GM13977 (cell line): ENCODE measurements at regions not wholly inside any gene's neighbourhood (a gene's known extent, or its start where the extent isn't known, plus 50 kb on each side); places are given as distances from the start of the nearest gene placed in this dataset.

ENCODE experiments used
- DNase-seq: peaks from one replicate; pipeline ENCODE4 v3.0.0; 2012; ENCODE audit warnings: low spot score
- in situ Hi-C: fragments of 300-500 bp; cut with MboI; formaldehyde crosslinking; loops from one replicate; pipeline ENCODE4 v1.12.0; 2022; ENCODE audit warnings: low sequenced_read_pairs, low pct_unique_long_range_greater_than_20kb, mixed read lengths, inconsistent platforms; ENCODE audit not compliant: unreplicated experiment
- TF ChIP-seq, protein P1 (sequence below): IDR thresholded peaks from 2 replicates; pipeline ENCODE4 v1.5.1; 2012; ENCODE audit warnings: mild to moderate bottlenecking, control low read depth; ENCODE audit not compliant: insufficient read depth; ENCODE audit errors: extremely low read depth, missing control alignments

- in situ Hi-C loops = no loop called here
- TF ChIP-seq, protein P1, sequence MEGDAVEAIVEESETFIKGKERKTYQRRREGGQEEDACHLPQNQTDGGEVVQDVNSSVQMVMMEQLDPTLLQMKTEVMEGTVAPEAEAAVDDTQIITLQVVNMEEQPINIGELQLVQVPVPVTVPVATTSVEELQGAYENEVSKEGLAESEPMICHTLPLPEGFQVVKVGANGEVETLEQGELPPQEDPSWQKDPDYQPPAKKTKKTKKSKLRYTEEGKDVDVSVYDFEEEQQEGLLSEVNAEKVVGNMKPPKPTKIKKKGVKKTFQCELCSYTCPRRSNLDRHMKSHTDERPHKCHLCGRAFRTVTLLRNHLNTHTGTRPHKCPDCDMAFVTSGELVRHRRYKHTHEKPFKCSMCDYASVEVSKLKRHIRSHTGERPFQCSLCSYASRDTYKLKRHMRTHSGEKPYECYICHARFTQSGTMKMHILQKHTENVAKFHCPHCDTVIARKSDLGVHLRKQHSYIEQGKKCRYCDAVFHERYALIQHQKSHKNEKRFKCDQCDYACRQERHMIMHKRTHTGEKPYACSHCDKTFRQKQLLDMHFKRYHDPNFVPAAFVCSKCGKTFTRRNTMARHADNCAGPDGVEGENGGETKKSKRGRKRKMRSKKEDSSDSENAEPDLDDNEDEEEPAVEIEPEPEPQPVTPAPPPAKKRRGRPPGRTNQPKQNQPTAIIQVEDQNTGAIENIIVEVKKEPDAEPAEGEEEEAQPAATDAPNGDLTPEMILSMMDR = no peak
- DNase-seq = no peak
These were observed 102.2 kb downstream of the SNX18 start for GRCh38 chr5:54619731-54620130.

DNA sequence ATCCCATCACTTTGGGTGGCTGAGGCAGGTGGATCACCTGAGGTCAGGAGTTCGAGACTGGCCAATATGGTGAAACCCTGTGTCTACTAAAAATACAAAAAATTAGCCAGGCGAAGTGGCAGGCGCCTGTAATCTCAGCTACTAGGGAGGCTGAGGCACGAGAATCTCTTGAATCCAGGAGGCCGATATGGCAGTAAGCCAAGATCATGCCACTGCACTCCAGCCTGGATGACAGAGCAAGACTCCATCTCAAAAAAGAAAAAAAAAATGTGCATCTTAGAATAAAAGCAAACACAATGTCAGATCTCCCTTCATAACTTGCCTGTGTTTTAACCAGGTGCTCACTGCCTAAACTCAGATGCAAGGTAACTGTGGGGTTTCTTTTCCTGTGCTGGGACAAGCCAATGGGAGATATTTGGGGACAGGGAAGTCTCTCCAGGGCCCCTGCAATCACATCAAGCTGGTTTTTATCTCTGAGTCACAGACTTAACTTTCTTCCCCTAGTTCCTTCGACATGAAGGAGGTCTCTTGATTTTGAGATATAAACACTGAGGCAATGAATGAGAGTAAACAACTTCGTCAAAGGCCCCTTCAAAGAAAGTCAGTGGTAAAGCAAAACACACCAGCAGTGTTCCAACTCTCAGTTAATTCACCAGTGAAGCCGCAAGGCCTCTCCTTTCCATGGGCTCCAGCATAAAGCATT lies 99.1 kb downstream of the SNX18 start:
- DNase-seq = no peak
- TF ChIP-seq, protein P1 = no peak
- in situ Hi-C loops = no loop called here

- TF ChIP-seq, protein P1 = no peak
- no peak for DNase-seq
- in situ Hi-C loops = no loop called here
These were observed 98.5 kb downstream of the SNX18 start for GRCh38 chr5:54616031-54616430.

DNA sequence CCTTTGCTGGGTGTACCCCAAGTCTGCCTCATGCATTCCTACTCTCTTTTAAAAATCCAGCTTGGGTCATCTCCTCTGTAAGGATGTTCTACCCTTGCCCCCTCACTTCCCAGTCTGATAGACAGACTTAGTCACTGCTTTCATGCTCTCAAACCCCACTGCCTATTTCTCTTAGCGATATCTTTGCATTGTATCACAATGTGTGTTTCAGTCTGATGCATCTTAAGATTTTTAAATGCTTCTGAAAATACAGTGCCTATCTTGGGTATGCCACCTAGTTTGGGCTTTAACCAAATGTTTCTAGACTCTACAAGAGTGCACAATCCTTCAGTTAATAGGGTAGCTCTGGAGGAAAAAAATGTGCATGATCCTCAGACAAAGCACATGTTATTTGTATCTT lies 97.8 kb downstream of the SNX18 start:
- in situ Hi-C loops = no loop called here
- TF ChIP-seq, protein P1 = no peak
- DNase-seq = no peak

DNA sequence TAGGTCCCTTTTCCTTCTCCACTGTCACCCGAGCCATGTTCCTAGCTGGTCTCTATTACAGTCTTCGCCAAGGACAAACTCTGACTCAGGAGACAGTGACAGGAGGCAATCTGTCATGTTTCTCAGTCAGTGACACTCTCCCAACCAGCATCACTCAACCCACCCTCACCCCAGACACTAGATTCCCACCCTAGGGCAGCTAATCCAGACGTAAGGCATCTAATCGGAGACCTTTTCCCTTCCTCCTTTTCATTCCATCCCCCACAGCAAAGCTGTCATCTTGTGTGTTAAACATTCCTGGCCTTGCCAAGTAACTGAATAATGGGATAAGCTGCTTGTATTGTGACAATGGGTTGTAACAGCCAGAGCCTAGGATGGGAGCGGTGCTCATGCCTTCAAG lies 95.2 kb downstream of the SNX18 start:
- DNase-seq = no peak
- in situ Hi-C loops = no loop called here
- TF ChIP-seq, protein P1 = no peak

- in situ Hi-C loops = no loop called here
- TF ChIP-seq, protein P1 = no peak
- DNase-seq = no peak
These were observed 93.9 kb downstream of the SNX18 start for GRCh38 chr5:54611290-54611951.
